ENCODE measurements at regions not wholly inside any gene's neighbourhood (a gene's known extent, or its start where the extent isn't known, plus 50 kb on each side); places are given as distances from the start of the nearest gene placed in this dataset.

DNA sequence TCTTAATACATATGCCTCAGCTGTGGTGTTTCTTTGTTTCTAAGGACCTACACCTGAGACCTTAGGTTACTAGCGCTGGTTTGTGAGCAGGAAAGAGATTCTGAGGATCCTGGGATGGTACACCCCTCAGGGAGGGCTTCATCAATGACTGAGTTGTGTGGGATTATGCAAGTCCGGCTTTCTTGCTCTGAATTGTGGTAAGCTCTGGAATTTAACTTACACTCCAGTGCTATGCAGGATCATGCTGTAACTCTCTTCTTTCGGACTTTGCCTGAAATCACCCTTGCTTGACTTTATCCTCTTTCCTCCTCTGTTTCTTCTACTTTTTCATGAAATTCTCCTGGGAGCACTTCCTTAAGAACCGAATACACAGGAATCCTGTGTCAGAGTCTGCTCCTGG, 431.5 kb upstream of the BOD1L1 start:
- DNase-seq, result no peak
- Histone ChIP-seq H3K9me3 (replicated peaks; ENCODE audit: insufficient read depth, low read length) (no peaks in the 10 kb centered on the region), H3K9ac (ENCODE audit: low read length) (no peak overlapping the region), H3K9me2 (replicated peaks; ENCODE audit: insufficient read depth, low read length) (no peaks in the 10 kb centered on the region), H3K79me2 (ENCODE audit: low read length) (no peaks in the 10 kb centered on the region), H3K4me3 (ENCODE audit: low read length) (no peak overlapping the region), H4K20me1 (ENCODE audit: insufficient read depth, low read length) (no peaks in the 10 kb centered on the region), H3F3A (ENCODE audit: insufficient read depth, low read length) (no peaks in the 10 kb centered on the region), H3K4me1 (ENCODE audit: low read length) (no peaks in the 10 kb centered on the region), H3K4me2 (ENCODE audit: low read depth, low read length) (no peak overlapping the region), H2AFZ (ENCODE audit: low read length) (no peak overlapping the region), H3K27me3 (replicated peaks; ENCODE audit: insufficient read depth, low read length) (no peaks in the 10 kb centered on the region), H3K36me3 (replicated peaks; ENCODE audit: insufficient read depth, low read length) (no peaks in the 10 kb centered on the region), H3K27ac (ENCODE audit: low read length) (no peak overlapping the region)
- no peak for TF ChIP-seq EZH2 (optimal IDR thresholded peaks at IDR 0.05; ENCODE audit: low read depth, low read length)

- H3K9me2 ChIP-seq (replicated peaks; ENCODE audit: insufficient read depth, low read length), result no peaks in the 10 kb centered on the region
- DNase-seq, result no peak
- H2AFZ ChIP-seq (ENCODE audit: low read length), result no peak overlapping the region
- H4K20me1 ChIP-seq (ENCODE audit: insufficient read depth, low read length), result no peaks in the 10 kb centered on the region
- H3K4me2 ChIP-seq (ENCODE audit: low read depth, low read length), result no peak overlapping the region
- H3K4me1 ChIP-seq (ENCODE audit: low read length), result no peaks in the 10 kb centered on the region
- H3F3A ChIP-seq (ENCODE audit: insufficient read depth, low read length), result no peaks in the 10 kb centered on the region
- TF ChIP-seq EZH2 (optimal IDR thresholded peaks at IDR 0.05; ENCODE audit: low read depth, low read length) (no peak), CTCF (IDR thresholded peaks at IDR 0.05; ENCODE audit: low read length) (no peak), EZH2phosphoT487 (IDR thresholded peaks at IDR 0.05; ENCODE audit: low read length) (no peak)
- H3K36me3 ChIP-seq (replicated peaks; ENCODE audit: insufficient read depth, low read length), result no peaks in the 10 kb centered on the region
- no peaks in the 10 kb centered on the region for H3K79me2 ChIP-seq (ENCODE audit: low read length)
- no peaks in the 10 kb centered on the region for H3K9me3 ChIP-seq (replicated peaks; ENCODE audit: insufficient read depth, low read length)
- H3K9ac ChIP-seq (ENCODE audit: low read length), result no peak overlapping the region
- H3K27me3 ChIP-seq (replicated peaks; ENCODE audit: insufficient read depth, low read length), result no peaks in the 10 kb centered on the region
- H3K4me3 ChIP-seq (ENCODE audit: low read length), result no peak overlapping the region
- no peak overlapping the region for H3K27ac ChIP-seq (ENCODE audit: low read length)
Measured at GRCh38 chr4:14064984-14065383, 437.5 kb upstream of the BOD1L1 start.

DNA sequence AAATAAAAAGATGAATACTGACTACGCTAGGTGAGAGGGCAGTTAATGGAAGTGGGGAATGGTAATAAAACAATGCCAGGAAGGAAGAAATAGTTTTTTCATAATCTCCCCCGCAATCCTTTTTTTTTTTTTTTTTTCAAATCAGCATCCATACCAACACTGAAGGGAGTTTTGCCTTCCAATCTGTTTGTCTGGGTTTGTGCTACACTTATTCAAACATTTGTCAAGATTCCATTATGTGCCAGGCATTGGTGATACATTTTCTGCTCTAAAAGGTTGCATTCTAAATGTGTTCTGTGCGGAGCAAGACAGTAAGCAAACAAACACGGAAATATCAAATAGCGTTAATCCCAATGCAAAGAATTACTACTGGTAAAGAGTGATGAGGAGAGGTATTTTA, 437.9 kb upstream of the BOD1L1 start:
- no peaks in the 10 kb centered on the region for H3K27me3 ChIP-seq (replicated peaks; ENCODE audit: insufficient read depth, low read length)
- TF ChIP-seq EZH2phosphoT487 (IDR thresholded peaks at IDR 0.05; ENCODE audit: low read length) (no peak), EZH2 (optimal IDR thresholded peaks at IDR 0.05; ENCODE audit: low read depth, low read length) (no peak)
- no peaks in the 10 kb centered on the region for H3K9me2 ChIP-seq (replicated peaks; ENCODE audit: insufficient read depth, low read length)
- H3K36me3 ChIP-seq (replicated peaks; ENCODE audit: insufficient read depth, low read length), result no peaks in the 10 kb centered on the region
- no peaks in the 10 kb centered on the region for H3F3A ChIP-seq (ENCODE audit: insufficient read depth, low read length)
- no peak overlapping the region for H2AFZ ChIP-seq (ENCODE audit: low read length)
- no peak for DNase-seq
- no peaks in the 10 kb centered on the region for H3K79me2 ChIP-seq (ENCODE audit: low read length)
- no peak overlapping the region for H3K4me2 ChIP-seq (ENCODE audit: low read depth, low read length)
- no peak overlapping the region for H3K27ac ChIP-seq (ENCODE audit: low read length)
- no peak overlapping the region for H3K9ac ChIP-seq (ENCODE audit: low read length)
- no peaks in the 10 kb centered on the region for H3K4me1 ChIP-seq (ENCODE audit: low read length)
- H3K4me3 ChIP-seq (ENCODE audit: low read length), result no peak overlapping the region
- no peaks in the 10 kb centered on the region for H4K20me1 ChIP-seq (ENCODE audit: insufficient read depth, low read length)
- H3K9me3 ChIP-seq (replicated peaks; ENCODE audit: insufficient read depth, low read length), result no peaks in the 10 kb centered on the region

DNA sequence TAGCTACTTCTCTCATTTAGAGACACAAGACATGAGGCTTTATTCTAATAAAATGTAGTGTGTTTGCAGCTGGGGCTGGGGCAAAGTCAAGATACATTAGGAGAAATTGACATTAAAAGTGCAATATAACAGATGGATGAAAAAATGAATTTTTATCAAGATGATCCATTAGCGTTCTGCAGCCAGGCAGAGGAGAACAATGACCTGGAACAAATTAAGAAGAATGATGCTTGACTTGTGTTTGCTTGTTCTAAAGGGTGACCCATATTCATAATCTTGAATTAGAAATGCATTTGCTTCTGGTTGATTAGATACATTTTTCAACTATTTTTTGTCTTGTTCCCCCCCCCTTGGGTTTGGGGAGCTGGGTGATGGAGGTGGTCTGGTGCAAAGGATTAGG, 439.5 kb upstream of the BOD1L1 start:
- Histone ChIP-seq H3K9ac (ENCODE audit: low read length) (no peak overlapping the region), H3K27ac (ENCODE audit: low read length) (no peak overlapping the region), H3K36me3 (replicated peaks; ENCODE audit: insufficient read depth, low read length) (no peaks in the 10 kb centered on the region), H3K4me3 (ENCODE audit: low read length) (no peak overlapping the region), H4K20me1 (ENCODE audit: insufficient read depth, low read length) (no peaks in the 10 kb centered on the region), H3F3A (ENCODE audit: insufficient read depth, low read length) (no peaks in the 10 kb centered on the region), H3K4me2 (ENCODE audit: low read depth, low read length) (no peak overlapping the region), H3K9me2 (replicated peaks; ENCODE audit: insufficient read depth, low read length) (no peaks in the 10 kb centered on the region), H3K9me3 (replicated peaks; ENCODE audit: insufficient read depth, low read length) (no peaks in the 10 kb centered on the region), H3K4me1 (ENCODE audit: low read length) (no peaks in the 10 kb centered on the region), H3K27me3 (replicated peaks; ENCODE audit: insufficient read depth, low read length) (no peaks in the 10 kb centered on the region), H2AFZ (ENCODE audit: low read length) (no peak overlapping the region), H3K79me2 (ENCODE audit: low read length) (no peaks in the 10 kb centered on the region)
- no peak for DNase-seq
- TF ChIP-seq CTCF (IDR thresholded peaks at IDR 0.05; ENCODE audit: low read length) (no peak), EZH2phosphoT487 (IDR thresholded peaks at IDR 0.05; ENCODE audit: low read length) (no peak), EZH2 (optimal IDR thresholded peaks at IDR 0.05; ENCODE audit: low read depth, low read length) (no peak)

All from MM.1S (cell line).